HEK293 (cell line): ENCODE measurements at regions not wholly inside any gene's neighbourhood (a gene's known extent, or its start where the extent isn't known, plus 50 kb on each side); places are given as distances from the start of the nearest gene placed in this dataset.

Experiments
- ATF2 ChIP-seq: fragments of 450-650 bp; formaldehyde crosslinking; IDR thresholded peaks from 2 replicates; pipeline ENCODE4 v1.5.1; 2016; ENCODE audit warnings: missing biosample characterization, missing genetic modification characterization, low read depth
- SALL2 ChIP-seq: fragments of 450-650 bp; formaldehyde crosslinking; IDR thresholded peaks from 2 replicates; pipeline ENCODE4 v1.5.0; 2017; ENCODE audit warnings: missing biosample characterization, mild to moderate bottlenecking, missing genetic modification characterization, borderline replicate concordance
- ZNF311 ChIP-seq: fragments of 450-650 bp; formaldehyde crosslinking; IDR thresholded peaks from 2 replicates; pipeline ENCODE4 v1.5.1; 2017; ENCODE audit warnings: missing biosample characterization, missing genetic modification characterization, borderline replicate concordance
- ZSCAN16 ChIP-seq: fragments of 450-650 bp; formaldehyde crosslinking; IDR thresholded peaks from 2 replicates; pipeline ENCODE4 v1.5.1; 2016; ENCODE audit warnings: missing biosample characterization, missing genetic modification characterization
- TF ChIP-seq, protein P1 (sequence below): fragments of 450-650 bp; formaldehyde crosslinking; IDR thresholded peaks from 2 replicates; pipeline ENCODE4 v1.5.1; 2016; ENCODE audit warnings: missing biosample characterization, missing genetic modification characterization

- TF ChIP-seq, protein P1, sequence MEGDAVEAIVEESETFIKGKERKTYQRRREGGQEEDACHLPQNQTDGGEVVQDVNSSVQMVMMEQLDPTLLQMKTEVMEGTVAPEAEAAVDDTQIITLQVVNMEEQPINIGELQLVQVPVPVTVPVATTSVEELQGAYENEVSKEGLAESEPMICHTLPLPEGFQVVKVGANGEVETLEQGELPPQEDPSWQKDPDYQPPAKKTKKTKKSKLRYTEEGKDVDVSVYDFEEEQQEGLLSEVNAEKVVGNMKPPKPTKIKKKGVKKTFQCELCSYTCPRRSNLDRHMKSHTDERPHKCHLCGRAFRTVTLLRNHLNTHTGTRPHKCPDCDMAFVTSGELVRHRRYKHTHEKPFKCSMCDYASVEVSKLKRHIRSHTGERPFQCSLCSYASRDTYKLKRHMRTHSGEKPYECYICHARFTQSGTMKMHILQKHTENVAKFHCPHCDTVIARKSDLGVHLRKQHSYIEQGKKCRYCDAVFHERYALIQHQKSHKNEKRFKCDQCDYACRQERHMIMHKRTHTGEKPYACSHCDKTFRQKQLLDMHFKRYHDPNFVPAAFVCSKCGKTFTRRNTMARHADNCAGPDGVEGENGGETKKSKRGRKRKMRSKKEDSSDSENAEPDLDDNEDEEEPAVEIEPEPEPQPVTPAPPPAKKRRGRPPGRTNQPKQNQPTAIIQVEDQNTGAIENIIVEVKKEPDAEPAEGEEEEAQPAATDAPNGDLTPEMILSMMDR (tag by site-specific recombination), result no peak
- TF ChIP-seq ZNF311 (no peak), ZSCAN16 (no peak), SALL2 (no peak), ATF2 (no peak)
These were observed 78.9 kb upstream of the ZNF462 start for GRCh38 chr9:106784076-106784475.
